ENCODE measurements at regions not wholly inside any gene's neighbourhood (a gene's known extent, or its start where the extent isn't known, plus 50 kb on each side); places are given as distances from the start of the nearest gene placed in this dataset.
"Not testable (repeated sequence)": the region's sequence is repeated elsewhere in the genome, so short reads cannot be mapped to it uniquely, and the experiment has no call there.

- DNase-seq (ENCODE audit: low read depth): no peak
Observed at GRCh38 chr5:38148021-38148625, 110.2 kb upstream of the EGFLAM start.

- no peak for DNase-seq (ENCODE audit: low read depth)
Observed at GRCh38 chr5:38143384-38143783, 115.0 kb upstream of the EGFLAM start.

GRCh38 chr5:38141665-38142064, 116.7 kb upstream of the EGFLAM start:
- DNase-seq (ENCODE audit: low read depth): no peak

DNA sequence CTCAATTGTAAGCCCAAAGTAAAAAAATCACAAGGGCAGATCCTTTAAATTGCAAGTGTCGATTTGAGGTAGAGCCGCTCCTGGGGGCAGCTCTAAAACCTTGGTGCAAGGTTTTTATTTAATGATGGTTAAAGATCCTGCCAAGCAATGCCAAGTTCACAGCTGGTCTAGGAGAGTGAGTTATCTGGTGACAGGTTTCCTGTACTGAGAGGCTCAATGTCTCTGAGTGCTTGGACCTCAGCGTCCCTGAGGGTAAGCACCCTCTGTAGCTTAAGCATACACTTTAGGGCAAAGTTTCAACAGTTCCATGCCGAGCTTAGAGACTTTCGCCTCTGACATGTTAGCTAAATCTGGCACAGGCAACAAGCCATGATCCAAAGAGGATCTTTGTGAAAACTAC, 119.8 kb upstream of the EGFLAM start:
- no peak for DNase-seq (ENCODE audit: low read depth)

DNA sequence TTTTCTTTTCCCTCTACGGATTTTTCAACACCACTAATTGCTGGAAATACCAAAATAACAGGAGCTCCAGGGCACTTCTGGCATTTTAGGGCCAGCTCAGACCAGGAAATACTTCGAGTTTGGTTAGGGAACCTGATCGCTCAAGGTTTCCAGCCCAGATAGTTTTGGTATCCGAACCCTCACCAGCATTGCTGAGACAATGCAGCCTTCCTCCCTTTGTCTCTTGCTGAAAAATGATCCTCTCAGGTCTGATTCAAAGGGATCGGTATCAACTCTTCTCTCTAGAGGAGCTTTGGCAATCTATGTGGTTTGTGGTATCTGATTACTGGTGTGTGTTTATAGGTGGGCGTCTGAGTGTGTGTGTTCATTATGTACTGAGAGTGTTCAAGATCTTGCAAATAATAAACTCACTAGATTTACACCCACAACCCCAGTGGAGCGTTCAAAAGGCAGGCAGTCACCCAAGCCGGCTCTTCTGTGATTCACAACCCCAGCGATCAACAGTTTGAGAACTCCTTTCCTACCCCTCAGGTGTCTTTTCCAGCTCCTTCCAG, 122.8 kb upstream of the EGFLAM start:
- no peak for DNase-seq (ENCODE audit: low read depth)

DNA sequence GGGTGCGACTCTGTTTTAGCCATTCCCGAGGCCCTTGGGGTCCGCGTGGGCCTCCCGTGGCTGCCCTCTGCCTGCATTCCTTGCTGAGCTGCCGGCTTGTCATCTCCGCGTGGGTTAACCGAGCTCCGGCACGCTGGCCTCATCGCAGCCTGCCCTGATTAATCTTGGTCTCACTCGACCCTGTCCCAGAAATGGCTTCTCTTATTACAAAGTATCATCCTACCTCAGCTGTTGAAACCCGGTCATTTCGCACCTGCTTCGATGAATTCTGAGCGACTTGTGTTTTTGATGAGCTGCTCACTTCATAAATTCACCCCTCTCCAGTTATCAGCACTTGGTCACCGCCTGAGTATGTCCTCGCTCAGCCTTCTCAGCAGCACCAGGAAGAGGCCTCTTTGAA, 123.5 kb upstream of the EGFLAM start:
- no peak for DNase-seq (ENCODE audit: low read depth)

- not testable (repeated sequence) for DNase-seq (ENCODE audit: low read depth)
Observed at GRCh38 chr5:38134294-38134693, 124.1 kb upstream of the EGFLAM start.

GRCh38 chr5:38131686-38132085, 126.7 kb upstream of the EGFLAM start:
- no peak for DNase-seq (ENCODE audit: low read depth)

DNA sequence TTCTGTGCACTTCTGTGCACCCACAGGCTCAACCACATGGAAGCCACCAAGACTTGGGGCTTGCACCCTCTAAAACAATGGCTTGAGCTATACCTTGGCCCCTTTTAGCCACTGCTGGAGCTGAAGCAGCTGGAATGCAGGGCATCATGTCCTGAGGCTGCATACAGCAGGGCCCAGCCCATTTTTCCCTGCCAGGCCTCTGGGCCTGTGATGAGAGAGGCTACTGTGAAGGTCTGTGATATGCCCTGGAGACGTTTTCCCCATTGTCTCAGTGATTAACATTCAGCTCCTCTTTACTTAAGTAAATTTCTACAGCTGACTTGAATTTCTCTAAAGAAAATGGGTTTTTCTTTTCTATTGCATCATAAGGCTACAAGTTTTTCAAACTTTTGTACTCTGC, 134.0 kb upstream of the EGFLAM start:
- DNase-seq (ENCODE audit: low read depth): no peak

DNA sequence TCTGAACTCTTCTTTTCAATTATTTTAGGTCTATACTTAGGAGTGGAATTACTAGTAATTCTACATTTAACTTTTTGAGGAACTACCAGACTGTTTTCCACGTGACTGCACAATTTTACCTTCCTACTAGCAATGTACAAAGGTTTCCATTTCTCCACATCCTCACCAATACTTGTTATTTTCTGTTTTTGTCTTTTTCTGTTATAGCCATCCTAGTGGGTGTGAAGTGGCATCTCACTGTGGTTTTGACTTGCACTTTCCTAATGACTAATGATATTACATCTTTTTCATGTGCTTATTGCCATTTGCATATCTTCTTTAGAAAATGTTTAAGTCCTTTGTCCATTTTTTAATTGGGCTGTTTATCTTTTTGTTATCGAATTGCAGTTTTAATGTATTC, 136.9 kb upstream of the EGFLAM start:
- no peak for DNase-seq (ENCODE audit: low read depth)

DNA sequence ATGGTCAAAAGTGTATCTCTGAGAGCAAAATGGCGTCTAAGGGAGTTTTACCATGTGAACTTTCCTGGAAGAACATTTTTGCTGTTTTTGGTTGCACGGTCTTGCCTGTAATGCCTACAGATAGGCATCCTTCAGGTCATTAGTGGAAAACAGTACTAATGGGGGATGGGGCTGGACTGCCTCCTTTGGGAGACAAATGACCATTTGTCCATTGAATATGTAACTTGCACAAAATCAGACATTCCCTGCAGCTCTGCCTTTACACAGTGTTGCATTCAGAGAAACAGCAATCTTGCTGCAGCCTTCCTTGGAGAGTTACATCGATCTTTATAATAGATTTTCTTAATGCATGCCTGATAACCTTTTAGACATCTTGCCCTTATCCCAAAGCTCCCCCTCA, 138.5 kb upstream of the EGFLAM start:
- DNase-seq (ENCODE audit: low read depth): no peak

- DNase-seq (ENCODE audit: low read depth): no peak
Observed at GRCh38 chr5:38117784-38118479, 140.4 kb upstream of the EGFLAM start.

DNA sequence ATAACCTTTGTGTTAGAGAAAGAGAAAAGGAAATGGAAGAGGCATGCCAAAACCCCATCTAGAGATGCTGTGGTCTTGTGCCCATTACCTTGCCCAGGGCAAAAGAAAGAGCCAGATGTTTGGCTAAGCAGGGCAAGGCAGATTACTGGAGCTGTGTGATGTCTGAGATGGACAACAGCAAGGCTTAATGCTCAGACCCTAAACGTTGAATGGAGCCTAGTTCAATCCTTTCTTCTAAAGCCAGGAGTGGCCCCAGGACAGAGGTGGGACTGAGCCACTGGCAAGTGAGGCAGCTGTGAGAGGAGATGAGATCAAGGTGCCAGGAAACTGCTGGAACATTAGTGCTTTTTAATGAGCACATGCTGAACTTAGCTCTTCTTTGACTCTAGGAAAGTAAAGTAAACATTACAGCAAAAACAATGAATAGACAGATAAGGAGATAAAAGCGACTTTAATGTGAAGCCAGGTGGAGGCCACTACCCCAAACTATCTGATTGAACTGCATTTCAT, 143.0 kb upstream of the EGFLAM start:
- no peak for DNase-seq (ENCODE audit: low read depth)

DNA sequence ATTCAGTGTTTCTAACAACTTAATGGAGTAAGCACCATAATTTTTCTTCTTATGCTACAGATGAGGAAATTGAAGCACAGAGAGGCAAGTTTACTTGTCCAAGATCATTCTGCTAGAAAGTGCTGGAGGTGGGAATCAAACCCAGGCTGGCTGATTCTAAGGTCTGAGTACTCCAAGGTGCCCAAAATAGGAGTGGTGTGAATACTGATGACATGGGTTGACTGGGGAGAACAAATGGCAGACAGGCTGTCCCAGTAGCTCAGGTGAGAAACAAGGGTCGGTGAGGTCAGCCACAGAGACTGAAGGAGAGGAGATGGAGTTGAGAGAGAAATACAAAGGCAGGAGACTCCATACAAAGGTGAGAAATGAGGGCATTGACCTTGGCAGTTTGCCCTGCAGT, 144.5 kb upstream of the EGFLAM start:
- DNase-seq (ENCODE audit: low read depth): no peak

GRCh38 chr5:38113456-38113855, 144.9 kb upstream of the EGFLAM start:
- no peak for DNase-seq (ENCODE audit: low read depth)

DNA sequence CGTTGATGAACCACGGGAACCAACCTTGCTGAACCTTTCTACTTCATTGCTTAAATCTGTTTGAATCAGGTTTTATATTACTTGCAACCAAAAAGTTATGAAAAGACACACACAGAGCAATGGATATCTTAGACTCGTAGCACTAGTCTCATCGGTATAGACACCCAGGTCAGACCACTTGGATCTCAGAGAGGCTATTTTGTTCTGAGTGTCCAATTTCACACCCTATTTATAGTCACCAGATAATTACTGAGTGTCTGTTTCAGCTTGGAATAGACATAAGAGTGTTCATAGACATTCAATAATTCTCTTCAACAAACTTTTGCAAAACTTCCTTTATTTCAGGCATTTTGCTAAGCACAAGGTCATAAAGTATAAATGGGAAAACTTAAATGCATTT, 145.4 kb upstream of the EGFLAM start:
- no peak for DNase-seq (ENCODE audit: low read depth)

DNA sequence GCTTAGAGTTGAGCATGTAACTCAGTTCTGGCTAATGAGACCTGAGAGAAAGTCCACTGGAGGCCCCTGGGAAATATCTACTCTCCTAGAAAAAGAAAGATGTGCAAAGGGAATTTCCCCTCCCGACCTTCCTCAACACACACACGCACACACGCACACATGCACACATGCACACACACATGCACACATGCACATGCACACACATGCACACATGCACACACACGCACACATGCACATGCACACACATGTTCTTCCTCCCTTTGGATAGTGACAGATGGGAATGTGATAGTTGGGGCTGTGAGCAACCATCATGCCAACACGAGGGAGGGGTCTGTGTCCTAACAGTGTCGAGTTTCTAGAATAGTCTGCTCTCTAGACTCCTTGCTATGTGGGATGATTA, 148.2 kb upstream of the EGFLAM start:
- DNase-seq (ENCODE audit: low read depth): no peak

DNA sequence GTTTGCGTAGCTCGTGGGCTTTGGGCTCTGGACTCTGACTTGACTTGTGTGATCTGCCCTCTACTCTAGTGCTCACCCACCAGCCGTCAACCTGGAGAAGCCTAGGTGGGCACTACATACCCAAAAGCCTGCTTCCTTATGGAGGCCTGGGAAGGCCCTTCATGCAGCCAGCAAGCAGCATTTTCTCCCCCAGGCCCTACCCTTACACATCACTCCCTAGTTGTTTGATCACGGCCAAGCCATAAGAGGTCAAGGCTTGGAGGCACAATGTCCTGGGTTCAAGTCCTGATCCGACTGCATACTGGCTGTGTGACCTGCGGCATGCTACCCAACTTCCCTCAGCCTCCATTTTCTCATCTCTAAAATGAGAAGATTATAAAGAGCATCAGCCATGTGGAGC, 151.3 kb upstream of the EGFLAM start:
- DNase-seq (ENCODE audit: low read depth): no peak

GRCh38 chr5:38105801-38106200, 152.6 kb upstream of the EGFLAM start:
- no peak for DNase-seq (ENCODE audit: low read depth)

DNA sequence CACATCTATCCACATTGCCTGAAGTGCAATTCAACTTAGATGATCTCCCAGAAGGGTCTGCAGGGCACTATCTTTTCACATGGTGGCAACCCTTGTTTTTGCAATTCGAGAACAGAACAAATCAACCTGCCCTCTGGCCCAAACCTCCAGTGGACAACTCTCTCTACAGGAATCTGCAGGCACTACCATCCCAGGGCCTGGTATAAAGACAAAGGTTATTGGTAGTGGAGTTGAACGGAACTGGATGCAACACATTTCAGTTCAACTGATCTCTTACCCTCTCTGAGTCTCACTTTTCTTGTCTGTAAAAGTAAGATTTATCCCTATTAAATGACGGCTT, 153.2 kb upstream of the EGFLAM start:
- no peak for DNase-seq (ENCODE audit: low read depth)

GRCh38 chr5:38104497-38105230, 153.7 kb upstream of the EGFLAM start:
- no peak for DNase-seq (ENCODE audit: low read depth)

DNA sequence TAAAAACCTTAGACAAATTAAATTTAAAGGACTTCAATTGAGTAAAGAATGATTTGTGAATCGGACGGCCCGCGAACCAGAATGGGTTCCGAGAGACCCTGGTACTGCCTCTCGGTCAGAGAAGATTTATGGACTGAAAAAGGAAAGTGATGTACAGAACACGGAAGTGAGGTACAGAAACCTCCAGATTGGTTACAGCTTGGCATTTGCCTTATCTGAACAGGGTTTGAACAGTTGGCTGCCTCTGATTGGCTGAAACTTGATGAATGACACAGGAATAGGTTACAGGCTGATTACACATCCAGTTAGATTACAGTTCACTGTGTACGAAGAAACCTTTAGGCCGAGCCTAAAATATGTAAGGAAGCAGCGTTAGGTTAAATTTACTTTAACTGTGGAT, 156.5 kb upstream of the EGFLAM start:
- DNase-seq (ENCODE audit: low read depth): no peak

Measured in stimulated activated CD8-positive, alpha-beta memory T cell treated with anti-CD3 and anti-CD28 coated beads, Interleukin-15, amount 100 ng/mL, for 1 hour (primary cell).